Neural cell (in vitro differentiated cells): ENCODE measurements at regions not wholly inside any gene's neighbourhood (a gene's known extent, or its start where the extent isn't known, plus 50 kb on each side); places are given as distances from the start of the nearest gene placed in this dataset.

Source experiments
- H2AFZ ChIP-seq: fragments of 200-600, 300-800 bp; sonication (generic), shearing (Covaris generic); 2 replicates; pipeline ENCODE4 v1.6.0; 2014; ENCODE audit warnings: low read depth, mild to moderate bottlenecking, antibody characterized with exemption, low read length, moderate library complexity
- H3F3A ChIP-seq: fragments of 200-600 bp; shearing (Covaris generic); 2 replicates; pipeline ENCODE4 v1.6.1; 2016; ENCODE audit warnings: mild to moderate bottlenecking, moderate library complexity, mixed read lengths, antibody characterized with exemption, low read length; ENCODE audit not compliant: insufficient read depth, poor library complexity, severe bottlenecking
- H3K27ac ChIP-seq: fragments of 200-600, 300-800 bp; sonication (generic), shearing (Covaris generic); 2 replicates; pipeline ENCODE4 v1.5.1; 2014; ENCODE audit warnings: mild to moderate bottlenecking, low read length, moderate library complexity
- H3K27me3 ChIP-seq: fragments of 300-800, 200-600 bp; sonication (generic), shearing (Covaris generic); 2 replicates; pipeline ENCODE4 v1.6.0; 2014; ENCODE audit warnings: mild to moderate bottlenecking, low read depth, low read length, moderate library complexity; ENCODE audit not compliant: insufficient read depth
- H3K36me3 ChIP-seq: fragments of 300-800, 200-600 bp; sonication (generic), shearing (Covaris generic); 2 replicates; pipeline ENCODE4 v1.5.1; 2014; ENCODE audit warnings: mild to moderate bottlenecking, antibody characterized with exemption, low read length, moderate library complexity; ENCODE audit not compliant: insufficient read depth
- H3K4me2 ChIP-seq: fragments of 300-800, 200-600 bp; sonication (generic), shearing (Covaris generic); 2 replicates; pipeline ENCODE4 v1.6.0; 2014; ENCODE audit warnings: mild to moderate bottlenecking, low read length
- H3K4me3 ChIP-seq: fragments of 300-800, 200-600 bp; sonication (generic), shearing (Covaris generic); 2 replicates; pipeline ENCODE4 v1.5.1; 2014; ENCODE audit warnings: mild to moderate bottlenecking, low read length, moderate library complexity
- H3K79me2 ChIP-seq: fragments of 200-600 bp; shearing (Covaris generic); replicated peaks from 2 replicates; pipeline ENCODE4 v1.6.0; 2014; ENCODE audit warnings: mild to moderate bottlenecking, low read length, moderate library complexity; ENCODE audit not compliant: insufficient read depth
- H3K9ac ChIP-seq: fragments of 300-800, 200-600 bp; sonication (generic), shearing (Covaris generic); 2 replicates; pipeline ENCODE4 v1.6.1; 2016; ENCODE audit warnings: mild to moderate bottlenecking, low read length, mixed read lengths
- H3K9me2 ChIP-seq: fragments of 200-600 bp; shearing (Covaris generic); 2 replicates; pipeline ENCODE4 v1.6.1; 2016; ENCODE audit warnings: mild to moderate bottlenecking, low read length, mixed read lengths; ENCODE audit not compliant: insufficient read depth
- H3K9me3 ChIP-seq: fragments of 200-600, 300-800 bp; sonication (generic), shearing (Covaris generic); 2 replicates; pipeline ENCODE4 v1.6.1; 2016; ENCODE audit warnings: mild to moderate bottlenecking, mixed run types, low read length, moderate library complexity, mixed read lengths
- H4K20me1 ChIP-seq: fragments of 200-600 bp; shearing (Covaris generic); 2 replicates; pipeline ENCODE4 v1.6.1; 2016; ENCODE audit warnings: mild to moderate bottlenecking, mixed run types; ENCODE audit not compliant: insufficient read depth
- CTCF ChIP-seq: fragments of 450-650 bp; IDR thresholded peaks from 2 replicates; pipeline ENCODE4 v1.5.1; 2014; ENCODE audit warnings: antibody characterized with exemption, mild to moderate bottlenecking, moderate library complexity; ENCODE audit not compliant: poor library complexity, severe bottlenecking
- EP300 ChIP-seq: fragments of 450-650 bp; conservative IDR thresholded peaks from 2 replicates; pipeline ENCODE4 v1.6.1; 2014; ENCODE audit warnings: antibody characterized with exemption, mild to moderate bottlenecking, moderate library complexity; ENCODE audit not compliant: poor library complexity, severe bottlenecking
- EZH2 ChIP-seq: fragments of 200-600, 300-800 bp; shearing (Covaris generic), sonication (generic); IDR thresholded peaks from 2 replicates; pipeline ENCODE4 v1.6.1; 2014; ENCODE audit warnings: antibody characterized with exemption, low read length, borderline replicate concordance, mild to moderate bottlenecking; ENCODE audit not compliant: insufficient read depth, poor library complexity, severe bottlenecking
- MXI1 ChIP-seq: fragments of 450-650 bp; conservative IDR thresholded peaks from 2 replicates; pipeline ENCODE4 v1.6.1; 2014; ENCODE audit warnings: antibody characterized with exemption, mild to moderate bottlenecking; ENCODE audit not compliant: poor library complexity, severe bottlenecking
- POLR2AphosphoS5 ChIP-seq: IDR thresholded peaks from 2 replicates; pipeline ENCODE4 v1.6.1; 2012
- RAD21 ChIP-seq: fragments of 450-650 bp; conservative IDR thresholded peaks from 2 replicates; pipeline ENCODE4 v1.6.1; 2014; ENCODE audit warnings: antibody characterized with exemption, mild to moderate bottlenecking, moderate library complexity
- SMC3 ChIP-seq: fragments of 450-650 bp; conservative IDR thresholded peaks from 2 replicates; pipeline ENCODE4 v1.6.1; 2014; ENCODE audit warnings: antibody characterized with exemption, mild to moderate bottlenecking, moderate library complexity; ENCODE audit not compliant: poor library complexity
- TAF1 ChIP-seq: IDR thresholded peaks from 2 replicates; pipeline ENCODE4 v1.6.1; 2012; ENCODE audit warnings: low read depth
- TF ChIP-seq, protein P1 (sequence below): IDR thresholded peaks from 2 replicates; pipeline ENCODE4 v1.6.1; 2012; ENCODE audit warnings: borderline replicate concordance

- Histone ChIP-seq H4K20me1 (no peaks in the 10 kb centered on the region), H3K9me3 (no peaks in the 10 kb centered on the region), H3K9me2 (no peaks in the 10 kb centered on the region), H3K27me3 (no peaks in the 10 kb centered on the region), H3K4me3 (no peak overlapping the region), H3K79me2 (no peaks in the 10 kb centered on the region), H3K36me3 (no peaks in the 10 kb centered on the region), H3F3A (no peaks in the 10 kb centered on the region), H3K27ac (no peak overlapping the region), H3K9ac (no peak overlapping the region), H2AFZ (no peak overlapping the region), H3K4me2 (no peak overlapping the region)
- TF ChIP-seq EP300 (no peak), MXI1 (no peak), RAD21 (no peak), EZH2 (no peak), CTCF (no peak), SMC3 (no peak), POLR2AphosphoS5 (no peak), TAF1 (no peak)
- TF ChIP-seq, protein P1, sequence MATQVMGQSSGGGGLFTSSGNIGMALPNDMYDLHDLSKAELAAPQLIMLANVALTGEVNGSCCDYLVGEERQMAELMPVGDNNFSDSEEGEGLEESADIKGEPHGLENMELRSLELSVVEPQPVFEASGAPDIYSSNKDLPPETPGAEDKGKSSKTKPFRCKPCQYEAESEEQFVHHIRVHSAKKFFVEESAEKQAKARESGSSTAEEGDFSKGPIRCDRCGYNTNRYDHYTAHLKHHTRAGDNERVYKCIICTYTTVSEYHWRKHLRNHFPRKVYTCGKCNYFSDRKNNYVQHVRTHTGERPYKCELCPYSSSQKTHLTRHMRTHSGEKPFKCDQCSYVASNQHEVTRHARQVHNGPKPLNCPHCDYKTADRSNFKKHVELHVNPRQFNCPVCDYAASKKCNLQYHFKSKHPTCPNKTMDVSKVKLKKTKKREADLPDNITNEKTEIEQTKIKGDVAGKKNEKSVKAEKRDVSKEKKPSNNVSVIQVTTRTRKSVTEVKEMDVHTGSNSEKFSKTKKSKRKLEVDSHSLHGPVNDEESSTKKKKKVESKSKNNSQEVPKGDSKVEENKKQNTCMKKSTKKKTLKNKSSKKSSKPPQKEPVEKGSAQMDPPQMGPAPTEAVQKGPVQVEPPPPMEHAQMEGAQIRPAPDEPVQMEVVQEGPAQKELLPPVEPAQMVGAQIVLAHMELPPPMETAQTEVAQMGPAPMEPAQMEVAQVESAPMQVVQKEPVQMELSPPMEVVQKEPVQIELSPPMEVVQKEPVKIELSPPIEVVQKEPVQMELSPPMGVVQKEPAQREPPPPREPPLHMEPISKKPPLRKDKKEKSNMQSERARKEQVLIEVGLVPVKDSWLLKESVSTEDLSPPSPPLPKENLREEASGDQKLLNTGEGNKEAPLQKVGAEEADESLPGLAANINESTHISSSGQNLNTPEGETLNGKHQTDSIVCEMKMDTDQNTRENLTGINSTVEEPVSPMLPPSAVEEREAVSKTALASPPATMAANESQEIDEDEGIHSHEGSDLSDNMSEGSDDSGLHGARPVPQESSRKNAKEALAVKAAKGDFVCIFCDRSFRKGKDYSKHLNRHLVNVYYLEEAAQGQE: no peak
Observed at GRCh38 chr12:13289653-13290289, 93.2 kb downstream of the EMP1 start.

DNA sequence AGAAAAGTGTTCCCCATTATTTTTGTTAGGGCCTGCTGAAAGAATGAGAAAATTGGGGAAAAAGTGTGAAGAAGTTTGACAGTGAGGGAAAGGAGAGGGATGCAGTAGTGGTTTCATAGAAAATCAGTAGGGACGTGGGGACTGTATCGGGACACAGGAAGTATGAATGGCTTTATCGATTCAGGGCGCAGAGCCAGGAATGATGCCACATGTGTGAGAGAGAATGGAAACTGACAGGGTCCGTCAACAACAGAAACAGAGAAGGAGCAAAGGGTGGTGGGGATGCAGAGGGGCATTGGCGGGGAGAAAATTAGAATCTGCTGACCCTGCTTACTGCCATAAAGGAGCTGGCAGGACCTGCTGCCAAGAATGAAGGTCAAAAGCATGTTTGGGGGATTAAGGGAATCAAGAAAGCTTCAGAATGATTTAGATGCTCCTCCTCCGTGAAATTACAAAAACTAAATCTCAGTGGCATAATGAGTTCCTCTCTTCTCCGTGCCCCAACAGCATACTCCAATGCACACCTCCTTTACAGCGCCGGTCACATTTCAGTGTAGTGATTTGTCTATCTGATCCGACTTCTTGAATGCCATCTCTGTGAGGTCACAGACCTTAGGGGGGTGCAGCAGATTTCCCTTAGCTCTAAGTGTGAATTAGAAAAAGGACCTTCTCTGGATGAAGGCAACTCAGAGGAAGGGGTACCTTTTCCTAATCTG is 92.6 kb downstream of the EMP1 start:
- Histone ChIP-seq H3F3A (no peaks in the 10 kb centered on the region), H3K79me2 (no peaks in the 10 kb centered on the region), H3K4me2 (no peak overlapping the region), H3K36me3 (no peaks in the 10 kb centered on the region), H3K9me3 (no peaks in the 10 kb centered on the region), H3K27me3 (no peaks in the 10 kb centered on the region), H4K20me1 (no peaks in the 10 kb centered on the region), H3K9me2 (no peaks in the 10 kb centered on the region), H3K9ac (no peak overlapping the region), H2AFZ (no peak overlapping the region), H3K27ac (no peak overlapping the region), H3K4me3 (no peak overlapping the region)
- TF ChIP-seq SMC3: no peak
- no peak for TF ChIP-seq RAD21
- TF ChIP-seq CTCF: no peak
- TF ChIP-seq TAF1: no peak
- no peak for TF ChIP-seq MXI1
